DMS153 (cell line): ENCODE measurements at regions not wholly inside any gene's neighbourhood (a gene's known extent, or its start where the extent isn't known, plus 50 kb on each side); places are given as distances from the start of the nearest gene placed in this dataset.
"Not testable (repeated sequence)": the region's sequence is repeated elsewhere in the genome, so short reads cannot be mapped to it uniquely, and the experiment has no call there.

ENCODE experiments used
- DNase-seq: peaks from one replicate; lab custom pipeline; 2025; lab: John Stamatoyannopoulos, UW

GRCh38 chr17:72472106-72472505, 351.3 kb downstream of the SOX9 start:
- no peak for DNase-seq

DNA sequence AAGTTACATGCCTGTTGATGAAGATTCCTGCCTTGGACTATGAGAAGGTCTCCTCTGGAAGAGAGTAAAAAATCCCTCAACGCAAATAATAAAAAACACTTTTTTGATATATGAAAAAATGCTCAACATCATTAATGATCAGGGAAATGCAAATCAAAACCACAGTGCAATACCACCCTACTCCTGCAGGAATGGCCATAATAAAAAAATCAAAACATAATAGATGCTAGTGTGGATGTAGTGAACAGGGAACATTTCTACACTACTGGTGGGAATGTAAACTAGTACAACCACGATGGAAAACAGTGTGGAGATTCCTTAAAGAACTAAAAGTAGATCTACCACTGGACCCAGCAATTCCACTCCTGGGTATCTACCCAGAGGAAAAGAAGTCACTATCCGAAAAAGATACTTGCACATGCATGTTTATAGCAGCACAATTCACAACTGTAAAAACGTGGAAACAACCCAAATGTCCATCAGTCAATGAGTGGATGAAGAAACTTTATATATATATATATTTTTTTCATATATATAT, 352.1 kb downstream of the SOX9 start:
- DNase-seq, result not testable (repeated sequence)

DNA sequence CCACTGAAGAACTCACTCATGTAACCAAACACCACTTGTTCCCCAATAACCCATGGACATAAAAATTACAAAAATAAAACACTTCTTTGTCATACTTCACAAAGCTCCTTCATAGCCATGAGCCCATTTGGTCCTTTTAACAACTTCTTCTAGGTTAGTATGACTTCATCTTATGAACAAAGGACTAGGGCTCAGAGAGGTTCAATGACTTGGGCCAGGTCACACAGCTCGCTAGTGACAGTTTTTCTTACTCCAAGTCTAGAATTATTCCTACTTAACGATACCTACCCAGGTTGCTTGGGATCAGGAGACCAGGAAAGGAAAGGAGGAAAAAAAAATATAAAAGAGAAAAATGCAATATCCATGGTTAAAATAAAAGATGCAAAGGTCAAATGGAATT, 353.4 kb downstream of the SOX9 start:
- no peak for DNase-seq

DNA sequence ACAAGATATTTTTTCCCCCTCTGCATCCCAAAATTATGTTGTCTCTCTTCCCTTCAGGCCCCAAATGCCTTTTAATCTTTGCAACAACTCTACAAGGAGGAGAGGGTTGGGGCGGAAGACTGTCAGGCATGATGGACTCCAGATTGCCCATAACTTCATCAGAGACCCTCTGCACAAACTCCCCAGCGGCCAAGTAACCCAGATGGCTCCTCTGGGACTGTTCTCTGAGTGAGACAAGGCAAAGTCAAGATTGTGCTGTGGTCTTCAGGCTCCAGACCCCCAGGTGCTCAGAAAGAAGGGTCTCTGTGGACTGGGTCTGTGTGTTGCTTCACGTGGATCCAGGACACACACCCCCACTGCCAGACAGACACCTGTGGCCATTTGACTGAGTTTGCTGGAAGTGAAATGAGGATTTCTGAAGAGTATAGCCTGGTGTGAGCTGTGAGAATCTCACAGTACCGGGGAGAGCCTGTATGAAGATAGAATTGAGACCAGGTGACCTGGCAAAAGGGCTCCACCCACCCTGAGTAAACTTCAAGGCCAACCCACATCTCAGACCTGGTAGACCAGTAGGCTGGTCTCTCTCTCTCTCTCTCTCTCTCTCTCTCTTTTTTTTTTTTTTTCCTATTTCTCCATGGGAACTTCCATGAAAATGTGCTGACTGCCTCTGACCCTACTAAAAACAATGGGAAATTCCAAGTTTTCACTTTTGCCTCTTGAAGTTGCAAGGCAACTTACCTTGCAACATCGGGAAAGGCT, 354.1 kb downstream of the SOX9 start:
- DNase-seq, result no peak

GRCh38 chr17:72476134-72476533, 355.3 kb downstream of the SOX9 start:
- DNase-seq, result no peak

DNA sequence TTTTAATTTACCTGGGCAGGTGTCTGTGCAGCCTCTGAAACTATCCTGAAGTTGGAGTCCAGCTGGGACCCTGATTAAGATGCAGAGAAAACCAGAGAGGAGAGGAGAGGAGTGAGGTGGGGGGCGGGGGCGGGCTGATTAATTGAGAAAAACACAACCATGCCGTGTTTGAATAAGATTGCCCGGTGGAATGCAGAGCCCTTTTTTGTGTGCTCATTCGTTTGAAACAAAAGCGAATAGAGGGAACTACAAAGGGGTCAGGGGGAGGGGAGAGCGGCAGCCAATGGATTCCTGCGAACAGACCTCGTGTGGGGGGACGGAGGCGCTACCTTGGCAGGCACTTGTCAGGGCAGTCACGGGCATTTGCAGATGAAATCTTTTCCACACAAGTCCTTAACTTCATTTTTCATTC, 355.8 kb downstream of the SOX9 start:
- no peak for DNase-seq

DNA sequence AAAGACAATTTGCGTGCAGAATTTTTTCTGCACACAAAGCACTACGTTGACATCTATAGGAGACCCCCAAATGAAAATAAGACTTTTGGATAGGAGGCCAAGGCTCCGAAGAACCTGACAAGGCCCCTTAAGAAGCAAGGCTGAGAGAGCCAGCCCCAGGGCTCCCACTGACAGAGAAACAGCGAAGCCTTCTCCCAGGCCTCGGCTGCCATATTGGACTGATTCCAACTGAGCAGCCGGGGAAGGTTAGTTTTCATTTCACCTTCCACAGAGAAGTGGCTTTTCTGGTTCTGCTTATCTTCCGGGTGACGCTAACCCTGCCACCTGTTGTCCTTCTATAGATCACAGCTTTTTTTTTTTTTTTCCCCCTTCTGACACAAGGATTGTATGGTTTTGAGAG, 356.7 kb downstream of the SOX9 start:
- peak; percentile 78 for DNase-seq

DNA sequence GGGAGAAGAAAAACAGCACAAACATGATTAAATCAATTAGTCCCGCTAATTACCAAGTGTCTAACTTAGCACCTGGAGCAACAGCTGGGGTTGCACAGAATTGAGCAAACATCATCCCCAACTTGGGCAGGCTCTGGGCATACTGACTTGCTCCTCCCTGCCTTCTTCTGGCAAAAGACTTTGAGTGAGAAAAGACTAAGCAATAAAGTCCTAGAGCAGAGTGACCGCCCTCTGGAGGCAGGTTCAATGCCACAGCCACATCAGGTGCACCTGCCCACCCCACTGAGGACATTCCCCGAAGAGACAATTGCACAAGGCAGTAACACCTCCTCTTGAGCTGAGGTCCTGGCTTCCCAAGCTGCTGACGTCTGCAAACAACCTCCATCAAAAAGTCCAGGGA, 358.3 kb downstream of the SOX9 start:
- no peak for DNase-seq

DNA sequence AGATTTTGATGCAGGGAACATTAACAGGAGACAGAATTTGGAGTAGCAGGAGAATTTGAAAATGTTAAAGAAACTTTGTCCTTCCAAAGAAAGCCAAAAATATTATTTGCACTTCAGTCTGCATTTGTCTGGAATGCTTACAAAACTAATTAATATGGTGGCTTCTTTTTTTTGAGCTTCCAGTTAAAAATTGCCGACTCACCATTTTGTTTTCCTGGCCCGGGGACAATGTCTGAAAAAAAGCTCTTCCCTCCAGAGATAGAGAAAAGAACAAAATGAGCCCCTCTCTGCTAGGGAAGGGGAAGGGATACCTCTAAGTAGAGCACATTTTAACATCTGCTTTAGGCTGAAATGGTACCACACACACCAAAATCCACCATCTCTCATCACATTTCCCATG, 360.8 kb downstream of the SOX9 start:
- DNase-seq, result no peak

GRCh38 chr17:72485596-72485995, 364.8 kb downstream of the SOX9 start:
- no peak for DNase-seq

DNA sequence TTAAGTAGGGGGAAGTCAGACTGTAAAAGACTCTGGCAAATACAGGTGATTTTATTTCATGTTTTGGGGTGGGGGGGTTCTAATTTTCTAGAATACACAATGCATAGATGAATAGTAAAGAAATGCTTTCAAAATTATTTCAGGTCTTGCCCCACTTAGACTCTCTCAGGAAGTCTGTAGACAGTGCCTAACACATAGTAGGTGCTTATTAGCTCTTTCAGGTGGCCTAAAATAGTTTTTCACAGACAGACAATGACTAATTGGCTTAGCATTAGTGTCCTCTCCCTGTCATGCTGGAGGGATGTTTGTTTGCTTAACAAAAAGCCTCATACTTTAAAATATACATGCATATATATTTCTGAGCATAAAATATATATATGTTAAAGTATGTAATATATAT, 366.0 kb downstream of the SOX9 start:
- DNase-seq, result no peak

DNA sequence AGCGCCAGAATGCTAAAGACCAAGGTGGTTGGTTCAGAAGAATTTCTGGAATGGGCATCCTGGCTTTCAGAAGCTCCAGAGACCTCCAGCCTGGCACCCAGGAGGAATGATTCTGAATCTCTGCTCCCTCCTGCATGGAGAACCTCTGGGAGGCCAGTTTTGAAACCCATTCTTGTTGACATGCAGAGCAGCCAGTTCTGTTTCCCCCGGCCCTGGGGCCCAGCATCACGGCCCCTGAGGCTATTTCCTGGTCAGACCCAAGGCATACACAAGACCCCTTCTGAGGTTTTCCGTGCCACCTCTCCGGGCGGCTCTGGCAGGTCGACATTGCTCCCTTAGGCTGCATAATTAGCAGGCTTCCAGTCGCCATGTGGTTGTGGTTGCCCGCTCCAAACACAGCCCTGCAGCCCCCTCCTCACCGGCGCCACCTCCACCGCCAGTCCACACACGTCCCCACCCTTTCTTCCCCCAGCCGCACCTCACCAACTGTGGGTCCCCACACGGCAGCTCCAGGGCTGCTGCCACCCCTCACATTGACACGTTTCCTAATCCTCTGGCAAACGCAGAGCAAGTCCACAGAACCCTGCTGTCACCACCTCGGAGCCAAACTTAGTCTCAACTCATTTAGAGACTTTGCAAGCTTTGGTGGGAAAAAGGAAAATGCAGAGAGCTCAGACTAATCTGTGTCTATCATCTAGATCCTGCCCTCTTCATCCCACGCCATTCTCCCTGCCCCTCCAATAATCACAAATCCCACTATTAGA, 367.1 kb downstream of the SOX9 start:
- DNase-seq, result no peak

DNA sequence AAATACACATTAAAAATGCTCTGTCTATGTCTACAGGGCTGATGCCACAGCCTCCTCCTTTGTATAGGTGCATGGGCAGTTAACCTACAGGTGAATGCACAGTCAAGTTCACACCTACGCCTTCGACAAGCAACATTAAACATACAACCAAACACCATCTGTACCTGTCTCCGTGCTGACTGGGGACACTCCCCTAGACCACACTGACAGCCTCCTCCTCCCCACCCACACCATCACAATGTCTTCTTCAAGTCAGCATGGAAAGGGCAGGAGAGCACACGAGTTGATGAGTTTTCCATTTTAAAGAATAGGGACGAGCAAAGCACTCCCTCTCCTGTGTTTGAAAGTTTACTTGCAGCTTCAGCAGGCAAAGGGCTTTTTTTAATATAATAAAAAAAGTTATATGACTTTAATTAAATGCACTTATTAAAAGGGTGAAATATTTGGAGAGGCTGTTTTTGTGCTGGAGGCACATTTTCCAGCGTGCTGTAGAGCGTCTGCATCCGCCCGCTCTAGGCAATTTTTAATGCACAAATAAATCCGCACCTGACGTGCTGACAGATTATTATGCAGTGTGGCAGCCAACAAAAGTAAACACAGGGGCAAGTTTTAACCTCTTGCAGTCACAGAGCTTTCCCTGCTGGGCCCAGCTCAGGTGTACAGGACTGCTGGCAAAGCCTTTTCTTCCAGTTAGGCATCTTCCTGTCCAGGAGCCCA, 367.9 kb downstream of the SOX9 start:
- peak; percentile 40 for DNase-seq

DNA sequence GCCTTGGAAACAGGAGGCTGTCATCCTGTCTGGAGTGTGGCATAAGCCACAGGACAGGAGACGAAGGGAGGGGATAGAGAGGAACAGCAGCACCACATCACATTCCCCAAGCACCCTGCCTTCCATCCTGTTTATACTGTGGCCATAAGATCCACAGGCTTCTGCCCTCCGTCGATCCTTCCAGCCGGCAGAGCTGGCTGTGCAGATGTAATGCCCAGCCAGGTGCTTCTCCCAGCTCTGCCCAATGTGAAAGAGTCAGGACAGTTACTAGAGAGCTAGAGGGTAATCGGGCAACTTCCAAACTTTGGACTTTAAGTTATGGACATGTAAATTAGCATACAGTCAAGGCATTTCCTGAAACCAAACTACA, 368.4 kb downstream of the SOX9 start:
- DNase-seq, result no peak

DNA sequence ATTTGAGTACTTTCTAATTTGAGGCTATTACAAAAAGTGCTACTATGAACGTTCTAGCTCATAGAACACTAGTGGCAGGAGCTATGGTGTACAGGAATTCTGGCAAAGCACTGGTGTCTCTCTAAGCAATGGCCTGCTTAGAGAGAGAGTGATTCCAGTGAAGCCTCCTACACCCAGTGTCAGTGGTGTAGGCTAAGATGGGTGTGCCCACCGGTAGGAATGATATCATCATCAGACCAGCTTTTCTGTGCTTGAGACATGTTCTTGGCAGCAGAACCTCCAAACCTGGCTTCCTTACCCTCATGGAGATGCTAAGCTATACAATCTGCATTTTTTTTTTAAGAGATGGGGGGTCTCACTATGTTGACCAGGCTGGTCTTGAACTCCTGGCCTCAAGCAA, 370.3 kb downstream of the SOX9 start:
- DNase-seq, result no peak

GRCh38 chr17:72492494-72492893, 371.7 kb downstream of the SOX9 start:
- no peak for DNase-seq

DNA sequence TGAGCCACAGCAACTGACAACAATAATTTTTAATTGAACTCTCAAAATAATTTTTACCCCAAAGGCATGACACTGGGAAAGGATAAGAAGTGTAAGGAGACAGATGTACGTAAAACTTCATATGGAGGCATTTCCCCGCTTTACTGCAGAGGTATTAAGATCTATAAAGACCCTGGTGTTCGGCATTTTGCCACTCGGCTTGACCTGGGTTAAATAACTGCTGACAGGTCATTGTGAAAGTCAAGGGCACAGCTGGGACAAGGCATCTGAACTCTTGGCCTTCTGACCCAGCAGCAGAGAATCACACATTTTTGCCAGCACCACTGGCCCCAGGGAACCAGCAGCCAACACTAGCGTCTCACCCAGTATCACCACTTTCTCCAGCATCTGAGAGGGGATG, 372.1 kb downstream of the SOX9 start:
- no peak for DNase-seq

DNA sequence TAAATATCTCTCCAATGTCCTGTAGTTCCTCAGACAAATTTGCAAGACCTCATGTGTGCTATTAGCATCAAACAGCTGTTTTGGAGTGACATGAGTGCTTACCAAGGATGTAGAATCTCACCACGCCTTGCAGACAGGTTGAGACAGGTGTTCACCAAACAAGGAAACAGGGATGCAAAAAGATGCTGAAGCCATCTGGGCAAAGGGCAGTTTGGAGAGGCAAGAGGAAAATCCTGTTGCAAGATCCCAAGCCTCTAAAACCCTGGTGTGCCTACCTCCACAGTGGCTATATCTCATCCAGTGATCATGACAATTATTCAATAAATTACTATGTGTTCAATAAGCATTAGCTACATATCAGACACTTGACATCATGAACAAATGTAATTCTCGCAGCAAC, 373.7 kb downstream of the SOX9 start:
- DNase-seq, result peak; percentile 63

GRCh38 chr17:72496461-72496860, 375.6 kb downstream of the SOX9 start:
- DNase-seq, result no peak

- DNase-seq, result no peak
Measured at GRCh38 chr17:72497915-72498314, 377.1 kb downstream of the SOX9 start.

DNA sequence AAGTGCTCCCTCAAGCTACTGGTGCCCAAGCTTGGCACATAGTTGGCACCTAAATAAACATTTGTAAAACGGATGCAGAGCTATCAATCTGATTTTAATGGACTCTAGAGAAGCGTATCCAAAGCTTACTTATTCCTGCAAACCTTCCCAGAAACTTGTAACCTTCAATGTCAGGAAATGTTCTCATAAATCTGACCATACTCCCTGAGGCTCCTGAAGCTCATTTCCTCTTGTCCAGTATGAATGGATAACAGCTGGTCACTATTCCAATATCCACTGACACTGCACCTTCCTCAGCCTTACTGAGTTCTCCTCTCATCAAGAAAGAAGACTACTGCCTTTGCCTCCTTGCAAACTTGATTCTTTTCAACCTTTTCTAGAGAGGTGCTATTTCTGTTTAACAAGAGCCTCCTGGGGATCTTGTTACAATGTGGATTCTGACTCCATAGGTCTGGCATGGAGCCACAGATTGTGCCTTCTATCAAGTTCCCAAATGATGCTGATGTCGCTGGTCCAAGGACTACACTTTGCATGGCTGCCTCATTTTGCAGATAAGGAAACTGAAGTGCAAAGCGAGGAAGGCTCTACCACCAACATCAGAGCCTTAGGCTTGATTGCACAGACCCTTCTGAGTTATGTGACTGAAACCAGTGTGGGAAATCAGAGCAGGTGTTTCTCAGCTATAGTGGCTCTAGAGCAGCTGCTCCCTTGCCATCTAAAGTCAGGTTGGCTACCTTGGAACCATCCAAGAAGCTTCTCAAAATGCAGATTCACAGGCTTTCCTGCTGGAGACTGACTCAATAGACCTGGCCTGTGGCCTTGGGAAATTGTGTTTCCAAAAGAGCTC, 377.8 kb downstream of the SOX9 start:
- peak; percentile 16 for DNase-seq
